ENCODE measurements at regions not wholly inside any gene's neighbourhood (a gene's known extent, or its start where the extent isn't known, plus 50 kb on each side); places are given as distances from the start of the nearest gene placed in this dataset.

DNA sequence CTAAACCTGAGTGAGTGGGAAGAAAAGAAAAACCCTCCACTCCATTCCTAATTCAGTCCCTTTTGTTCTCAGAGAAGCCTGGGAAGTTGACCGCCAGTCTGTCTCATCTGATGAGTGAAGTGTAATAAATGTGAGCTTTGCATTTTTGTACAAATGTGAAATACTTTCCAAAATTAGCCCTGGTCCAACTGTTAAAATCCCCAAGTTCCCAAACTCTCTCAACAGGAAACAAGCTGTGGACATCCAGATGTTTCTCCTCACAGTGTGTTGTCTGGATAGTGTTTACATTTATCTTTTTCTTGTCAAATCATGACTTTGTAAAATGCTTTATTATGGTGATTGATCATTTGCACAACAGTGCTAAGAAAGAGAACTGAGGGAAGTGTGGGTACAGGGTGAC lies 145.1 kb downstream of the TM2D1 start:
- Histone ChIP-seq H3K4me3 (no peak overlapping the region), H3K27me3 (no peaks in the 10 kb centered on the region), H3K9me3 (no peaks in the 10 kb centered on the region), H3K27ac (no peak overlapping the region), H3K4me1 (no peaks in the 10 kb centered on the region), H3K36me3 (no peaks in the 10 kb centered on the region)
- DNase-seq (no peak), ATAC-seq (ENCODE audit: low FRiP score in 2 of 2) (no peak)
- WGBS, 2 donors: 79 to 87% methylated on average over 1 of the region's 1 CpG
- no peak for TF ChIP-seq POLR2AphosphoS5 (IDR thresholded peaks at IDR 0.05)
- TF ChIP-seq POLR2A (IDR thresholded peaks at IDR 0.05): no peak
- TF ChIP-seq EP300 (IDR thresholded peaks at IDR 0.05): no peak
- TF ChIP-seq, protein P1, sequence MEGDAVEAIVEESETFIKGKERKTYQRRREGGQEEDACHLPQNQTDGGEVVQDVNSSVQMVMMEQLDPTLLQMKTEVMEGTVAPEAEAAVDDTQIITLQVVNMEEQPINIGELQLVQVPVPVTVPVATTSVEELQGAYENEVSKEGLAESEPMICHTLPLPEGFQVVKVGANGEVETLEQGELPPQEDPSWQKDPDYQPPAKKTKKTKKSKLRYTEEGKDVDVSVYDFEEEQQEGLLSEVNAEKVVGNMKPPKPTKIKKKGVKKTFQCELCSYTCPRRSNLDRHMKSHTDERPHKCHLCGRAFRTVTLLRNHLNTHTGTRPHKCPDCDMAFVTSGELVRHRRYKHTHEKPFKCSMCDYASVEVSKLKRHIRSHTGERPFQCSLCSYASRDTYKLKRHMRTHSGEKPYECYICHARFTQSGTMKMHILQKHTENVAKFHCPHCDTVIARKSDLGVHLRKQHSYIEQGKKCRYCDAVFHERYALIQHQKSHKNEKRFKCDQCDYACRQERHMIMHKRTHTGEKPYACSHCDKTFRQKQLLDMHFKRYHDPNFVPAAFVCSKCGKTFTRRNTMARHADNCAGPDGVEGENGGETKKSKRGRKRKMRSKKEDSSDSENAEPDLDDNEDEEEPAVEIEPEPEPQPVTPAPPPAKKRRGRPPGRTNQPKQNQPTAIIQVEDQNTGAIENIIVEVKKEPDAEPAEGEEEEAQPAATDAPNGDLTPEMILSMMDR (IDR thresholded peaks at IDR 0.05): no peak

DNA sequence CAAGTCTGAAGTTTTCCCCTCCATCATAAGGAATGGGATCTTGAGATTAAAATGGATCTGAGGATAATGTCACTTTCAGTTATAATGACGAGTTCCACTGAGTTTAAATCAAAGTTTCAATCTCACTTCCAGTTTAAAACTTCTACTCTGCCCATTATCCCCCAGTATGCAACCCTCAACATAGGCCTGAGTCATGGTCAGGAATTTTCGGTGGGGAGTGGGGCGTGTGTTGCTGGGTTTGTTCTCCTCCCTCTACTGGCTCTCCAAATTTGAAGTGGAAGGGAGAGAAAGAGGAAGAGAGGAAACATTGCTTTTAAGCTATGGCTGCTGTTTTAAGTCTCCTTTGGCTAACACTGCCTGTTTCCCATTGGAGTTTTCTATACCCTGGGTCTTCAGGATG lies 152.9 kb downstream of the TM2D1 start:
- Histone ChIP-seq H3K9me3 (no peaks in the 10 kb centered on the region), H3K4me3 (no peak overlapping the region), H3K4me1 (no peaks in the 10 kb centered on the region), H3K27ac (no peak overlapping the region), H3K27me3 (no peaks in the 10 kb centered on the region), H3K36me3 (no peaks in the 10 kb centered on the region)
- WGBS, 2 donors: 60 to 64% methylated on average over 3 of the region's 3 CpGs
- ATAC-seq (ENCODE audit: low FRiP score in 2 of 2) (no peak), DNase-seq (no peak)
- no peak for TF ChIP-seq POLR2AphosphoS5 (IDR thresholded peaks at IDR 0.05)
- TF ChIP-seq, protein P1 (IDR thresholded peaks at IDR 0.05): no peak
- TF ChIP-seq POLR2A (IDR thresholded peaks at IDR 0.05): no peak
- TF ChIP-seq EP300 (IDR thresholded peaks at IDR 0.05): no peak

DNA sequence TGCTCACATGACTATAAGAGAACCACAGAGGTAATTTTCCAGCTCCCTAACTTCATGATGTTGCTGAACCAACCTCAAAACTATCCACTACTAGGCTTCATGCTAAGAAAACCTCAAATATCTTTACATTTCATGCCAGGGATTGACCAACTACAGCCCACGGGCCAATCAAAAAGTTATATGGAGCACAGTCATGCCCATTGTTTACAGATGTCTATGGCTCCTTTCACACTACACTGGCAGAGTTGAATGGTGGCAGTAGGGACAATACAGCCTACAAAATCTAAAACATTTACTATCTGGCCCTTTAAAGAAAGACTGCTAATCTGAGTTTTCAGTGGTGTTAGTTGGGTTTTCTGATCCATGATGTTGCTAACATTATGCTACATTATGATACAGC lies 154.8 kb downstream of the TM2D1 start:
- Histone ChIP-seq H3K27me3 (no peaks in the 10 kb centered on the region), H3K4me1 (no peaks in the 10 kb centered on the region), H3K36me3 (no peaks in the 10 kb centered on the region), H3K9me3 (peaks cover 6 to 17% (median 15%) of the 10 kb centered on the region in 4 donors), H3K27ac (no peak overlapping the region), H3K4me3 (no peak overlapping the region)
- ATAC-seq (ENCODE audit: low FRiP score in 2 of 2): no peak
- no peak for DNase-seq
- WGBS, 2 donors: 71 to 83% methylated on average over 1 of the region's 1 CpG
- TF ChIP-seq, protein P1 (IDR thresholded peaks at IDR 0.05): no peak
- no peak for TF ChIP-seq POLR2A (IDR thresholded peaks at IDR 0.05)
- no peak for TF ChIP-seq POLR2AphosphoS5 (IDR thresholded peaks at IDR 0.05)
- TF ChIP-seq EP300 (IDR thresholded peaks at IDR 0.05): no peak

DNA sequence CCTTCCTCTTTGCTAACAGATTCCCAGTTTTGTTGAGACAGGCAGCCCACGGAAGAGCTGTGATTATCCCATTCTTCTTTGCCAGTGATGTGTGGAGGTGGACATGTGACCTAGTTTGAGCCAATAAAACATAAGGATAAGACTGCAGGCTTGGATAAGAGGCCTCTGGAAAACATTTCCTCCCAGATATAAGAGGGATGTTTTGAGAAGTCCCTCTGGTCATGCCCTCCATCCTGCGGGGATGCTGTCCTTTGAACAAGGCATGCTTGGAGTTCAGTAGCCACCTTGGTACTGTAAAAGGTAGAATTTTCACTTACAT lies 155.7 kb downstream of the TM2D1 start:
- peaks cover 6 to 22% (median 17%) of the 10 kb centered on the region in 4 donors for H3K9me3 ChIP-seq
- no peak overlapping the region for H3K27ac ChIP-seq
- no peak for TF ChIP-seq POLR2AphosphoS5 (IDR thresholded peaks at IDR 0.05)
- TF ChIP-seq POLR2A (IDR thresholded peaks at IDR 0.05): no peak
- TF ChIP-seq, protein P1 (IDR thresholded peaks at IDR 0.05): no peak
- no peak for TF ChIP-seq EP300 (IDR thresholded peaks at IDR 0.05)
- no peaks in the 10 kb centered on the region for H3K4me1 ChIP-seq
- WGBS, 2 donors: 60 to 67% methylated on average over 2 of the region's 2 CpGs
- DNase-seq (no peak), ATAC-seq (ENCODE audit: low FRiP score in 2 of 2) (no peak)
- H3K36me3 ChIP-seq: no peaks in the 10 kb centered on the region
- H3K27me3 ChIP-seq: no peaks in the 10 kb centered on the region
- no peak overlapping the region for H3K4me3 ChIP-seq

DNA sequence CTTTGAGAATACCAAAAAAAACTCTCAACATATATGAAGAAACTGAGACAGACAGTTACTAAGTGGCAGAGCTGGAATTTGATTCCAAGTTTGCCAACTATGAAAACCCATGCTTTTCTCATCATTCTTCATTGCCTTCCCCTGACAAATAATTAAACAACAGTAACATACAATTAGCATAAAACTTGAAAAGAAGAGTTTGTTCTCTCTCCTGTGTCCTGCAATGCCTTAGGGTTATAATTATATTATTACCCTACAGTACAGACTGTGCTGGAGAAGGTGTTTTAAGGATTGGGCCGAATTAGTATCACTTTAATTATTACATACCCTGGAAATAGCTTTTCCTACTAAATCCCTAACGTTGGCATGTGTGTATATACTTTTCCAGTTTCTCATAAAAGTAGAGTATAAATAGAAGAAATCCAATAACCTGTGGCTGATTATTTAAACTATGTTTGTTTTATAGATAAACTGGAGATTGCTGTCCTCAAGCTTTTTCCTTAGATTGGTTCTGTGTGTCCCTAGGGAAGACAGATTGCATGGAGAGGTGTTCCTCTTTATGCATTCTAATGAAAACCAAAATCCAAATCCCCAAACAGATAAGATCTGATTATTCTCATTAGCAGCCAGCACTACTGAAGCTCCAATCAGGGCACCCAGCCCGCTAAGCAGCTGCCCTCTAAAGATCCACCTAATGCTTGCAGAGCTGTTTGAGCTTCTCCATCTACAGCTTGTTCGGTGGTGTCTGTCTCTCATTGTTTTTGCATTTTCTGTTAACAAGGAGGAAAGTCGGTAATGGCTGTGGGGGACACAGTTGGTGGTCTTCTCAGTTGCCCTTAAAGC lies 156.3 kb downstream of the TM2D1 start:
- TF ChIP-seq, protein P1 (IDR thresholded peaks at IDR 0.05): no peak
- TF ChIP-seq POLR2AphosphoS5 (IDR thresholded peaks at IDR 0.05) (no peak), POLR2A (IDR thresholded peaks at IDR 0.05) (no peak), EP300 (IDR thresholded peaks at IDR 0.05) (no peak)
- Histone ChIP-seq H3K27me3 (no peaks in the 10 kb centered on the region), H3K27ac (no peak overlapping the region), H3K4me1 (no peaks in the 10 kb centered on the region), H3K4me3 (no peak overlapping the region), H3K9me3 (peaks cover 6 to 22% (median 17%) of the 10 kb centered on the region in 4 donors), H3K36me3 (no peaks in the 10 kb centered on the region)
- no peak for ATAC-seq (ENCODE audit: low FRiP score in 2 of 2)
- 58 to 79% methylated on average over 5 of the region's 5 CpGs for WGBS, 2 donors
- no peak for DNase-seq

Measured in upper lobe of left lung (tissue), 6 donors.